ENCODE measurements at regions not wholly inside any gene's neighbourhood (a gene's known extent, or its start where the extent isn't known, plus 50 kb on each side); places are given as distances from the start of the nearest gene placed in this dataset.

- H3K4me3 Mint-ChIP-seq: no peak overlapping the region
- no peaks in the 10 kb centered on the region for H3K27me3 Mint-ChIP-seq
- ATAC-seq (ENCODE audit: low read depth) (no peak), DNase-seq (no peak)
- Histone ChIP-seq H3K4me1 (ENCODE audit: control insufficient read depth in 2 of 2, insufficient read depth in 2 of 2, low read length in 2 of 2) (no peaks in the 10 kb centered on the region), H3K79me2 (ENCODE audit: control insufficient read depth, insufficient read depth, low read length) (no peaks in the 10 kb centered on the region), H3K4me3 (ENCODE audit: control extremely low read depth in 1 of 5, extremely low read depth in 1 of 5, insufficient read depth in 1 of 5, low read depth in 2 of 5, low read length in 4 of 5) (no peak overlapping the region), H3K9ac (ENCODE audit: low read length) (no peak overlapping the region), H2AFZ (ENCODE audit: insufficient read depth, low read depth, low read length, poor library complexity, severe bottlenecking) (no peak overlapping the region), H3K36me3 (replicated peaks in 1 of 2; ENCODE audit: control extremely low read depth in 1 of 2, control insufficient read depth in 1 of 2, extremely low read depth in 1 of 2, insufficient read depth in 2 of 2, low read length in 1 of 2) (no peaks in the 10 kb centered on the region), H3K27me3 (replicated peaks in 1 of 4; ENCODE audit: control extremely low read depth in 1 of 4, control insufficient read depth in 3 of 4, insufficient read depth in 4 of 4, low read length in 3 of 4) (no peaks in the 10 kb centered on the region), H4K20me1 (ENCODE audit: control insufficient read depth, insufficient read depth, low read length, poor library complexity, severe bottlenecking) (no peaks in the 10 kb centered on the region), H3K4me2 (replicated peaks; ENCODE audit: low read depth, low read length, poor library complexity, severe bottlenecking) (no peak overlapping the region), H3K27ac (ENCODE audit: low read length in 2 of 2) (no peak overlapping the region), H3K9me3 (ENCODE audit: control extremely low read depth in 1 of 3, control insufficient read depth in 2 of 3, insufficient read depth in 1 of 3, low read length in 2 of 3) (peaks cover 0 to 4% (median 0%) of the 10 kb centered on the region in 3 donors)
- ChIA-PET CTCF (no interaction called here), POLR2A (no interaction called here)
- H3K27ac Mint-ChIP-seq: no peak overlapping the region
- TF ChIP-seq EZH2 (IDR thresholded peaks at IDR 0.05; ENCODE audit: borderline replicate concordance, insufficient read depth, low read depth, low read length, poor library complexity, severe bottlenecking): no peak
- TF ChIP-seq, protein P1, sequence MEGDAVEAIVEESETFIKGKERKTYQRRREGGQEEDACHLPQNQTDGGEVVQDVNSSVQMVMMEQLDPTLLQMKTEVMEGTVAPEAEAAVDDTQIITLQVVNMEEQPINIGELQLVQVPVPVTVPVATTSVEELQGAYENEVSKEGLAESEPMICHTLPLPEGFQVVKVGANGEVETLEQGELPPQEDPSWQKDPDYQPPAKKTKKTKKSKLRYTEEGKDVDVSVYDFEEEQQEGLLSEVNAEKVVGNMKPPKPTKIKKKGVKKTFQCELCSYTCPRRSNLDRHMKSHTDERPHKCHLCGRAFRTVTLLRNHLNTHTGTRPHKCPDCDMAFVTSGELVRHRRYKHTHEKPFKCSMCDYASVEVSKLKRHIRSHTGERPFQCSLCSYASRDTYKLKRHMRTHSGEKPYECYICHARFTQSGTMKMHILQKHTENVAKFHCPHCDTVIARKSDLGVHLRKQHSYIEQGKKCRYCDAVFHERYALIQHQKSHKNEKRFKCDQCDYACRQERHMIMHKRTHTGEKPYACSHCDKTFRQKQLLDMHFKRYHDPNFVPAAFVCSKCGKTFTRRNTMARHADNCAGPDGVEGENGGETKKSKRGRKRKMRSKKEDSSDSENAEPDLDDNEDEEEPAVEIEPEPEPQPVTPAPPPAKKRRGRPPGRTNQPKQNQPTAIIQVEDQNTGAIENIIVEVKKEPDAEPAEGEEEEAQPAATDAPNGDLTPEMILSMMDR (IDR thresholded peaks at IDR 0.05): no peak
- 86% methylated on average over 4 of the region's 5 CpGs for WGBS (ENCODE audit: insufficient coverage)
- intact Hi-C loops (cut with micrococcal nuclease): no loop called here
- H3K4me1 Mint-ChIP-seq: no peaks in the 10 kb centered on the region
- no peaks in the 10 kb centered on the region for H3K9me3 Mint-ChIP-seq (ENCODE audit: insufficient read depth)
Observed at GRCh38 chr4:155573126-155573525, 93.5 kb upstream of the GUCY1A1 start.

DNA sequence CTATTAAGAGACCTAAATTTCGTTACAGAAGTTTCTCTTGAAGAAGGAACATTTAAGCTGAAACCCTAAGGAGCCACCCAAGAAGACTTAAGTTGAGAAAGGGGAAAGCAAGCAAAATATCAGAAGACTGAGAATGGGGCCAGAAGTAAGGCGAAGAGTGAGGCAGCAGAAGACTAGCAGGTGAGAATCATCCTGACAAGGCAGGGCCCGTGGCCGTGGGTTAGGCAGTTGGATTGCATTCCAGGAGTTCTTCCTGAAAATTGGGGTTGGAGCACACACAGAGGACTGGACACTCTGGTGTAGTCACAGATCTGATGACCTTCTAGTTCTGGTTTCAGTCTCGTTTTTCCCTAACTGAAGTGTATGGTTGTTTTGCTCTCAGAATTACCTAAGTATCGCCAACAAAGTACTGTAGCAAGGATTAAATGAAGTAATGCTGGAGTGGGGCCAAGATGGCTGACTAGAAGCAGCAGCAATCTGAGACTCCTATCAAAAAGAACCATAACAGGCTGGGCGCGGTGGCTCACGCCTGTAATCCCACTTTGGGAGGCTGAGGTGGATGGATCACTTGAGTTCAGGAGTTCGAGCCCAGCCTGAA is 94.4 kb upstream of the GUCY1A1 start:
- Histone ChIP-seq H3K9me3 (ENCODE audit: control extremely low read depth in 1 of 3, control insufficient read depth in 2 of 3, insufficient read depth in 1 of 3, low read length in 2 of 3) (peaks cover 0 to 4% (median 0%) of the 10 kb centered on the region in 3 donors), H4K20me1 (ENCODE audit: control insufficient read depth, insufficient read depth, low read length, poor library complexity, severe bottlenecking) (no peaks in the 10 kb centered on the region), H3K4me2 (replicated peaks; ENCODE audit: low read depth, low read length, poor library complexity, severe bottlenecking) (no peak overlapping the region), H3K27me3 (replicated peaks in 1 of 4; ENCODE audit: control extremely low read depth in 1 of 4, control insufficient read depth in 3 of 4, insufficient read depth in 4 of 4, low read length in 3 of 4) (no peaks in the 10 kb centered on the region), H3K4me1 (ENCODE audit: control insufficient read depth in 2 of 2, insufficient read depth in 2 of 2, low read length in 2 of 2) (no peaks in the 10 kb centered on the region), H3K79me2 (ENCODE audit: control insufficient read depth, insufficient read depth, low read length) (no peaks in the 10 kb centered on the region), H2AFZ (ENCODE audit: insufficient read depth, low read depth, low read length, poor library complexity, severe bottlenecking) (no peak overlapping the region), H3K27ac (ENCODE audit: low read length in 2 of 2) (no peak overlapping the region), H3K4me3 (ENCODE audit: control extremely low read depth in 1 of 5, extremely low read depth in 1 of 5, insufficient read depth in 1 of 5, low read depth in 2 of 5, low read length in 4 of 5) (no peak overlapping the region), H3K9ac (ENCODE audit: low read length) (no peak overlapping the region), H3K36me3 (replicated peaks in 1 of 2; ENCODE audit: control extremely low read depth in 1 of 2, control insufficient read depth in 1 of 2, extremely low read depth in 1 of 2, insufficient read depth in 2 of 2, low read length in 1 of 2) (no peaks in the 10 kb centered on the region)
- WGBS (ENCODE audit: insufficient coverage): 88% methylated on average over 10 of the region's 10 CpGs
- H3K9me3 Mint-ChIP-seq (ENCODE audit: insufficient read depth): no peaks in the 10 kb centered on the region
- H3K4me3 Mint-ChIP-seq: no peak overlapping the region
- intact Hi-C loops (cut with micrococcal nuclease): no loop called here
- H3K27ac Mint-ChIP-seq: no peak overlapping the region
- no peak for ATAC-seq (ENCODE audit: low read depth)
- no peaks in the 10 kb centered on the region for H3K4me1 Mint-ChIP-seq
- TF ChIP-seq EZH2 (IDR thresholded peaks at IDR 0.05; ENCODE audit: borderline replicate concordance, insufficient read depth, low read depth, low read length, poor library complexity, severe bottlenecking): no peak
- TF ChIP-seq, protein P1 (IDR thresholded peaks at IDR 0.05): no peak
- DNase-seq: no peak
- H3K27me3 Mint-ChIP-seq: no peaks in the 10 kb centered on the region
- ChIA-PET CTCF (no interaction called here), POLR2A (no interaction called here)
